H1 (cell line): ENCODE measurements at regions not wholly inside any gene's neighbourhood (a gene's known extent, or its start where the extent isn't known, plus 50 kb on each side); places are given as distances from the start of the nearest gene placed in this dataset.

Source experiments
- CTCF ChIA-PET: fragments of 300-600 bp; sonication (Branson Sonifier 250); formaldehyde crosslinking; loops from one replicate; lab custom pipeline; 2021; ENCODE audit not compliant: partially characterized antibody; lab: Charles Lee
- POLR2A ChIA-PET: fragments of 300-600 bp; sonication (Branson Sonifier 250); formaldehyde crosslinking; loops from one replicate; lab custom pipeline; 2021; ENCODE audit warnings: inconsistent platforms; ENCODE audit not compliant: partially characterized antibody; lab: Charles Lee
- DNase-seq, 2 experiments: peaks; one replicate each; pipeline versions ENCODE4 v3.0.0 to v3.0.0-alpha.2; 2010 to 2022; ENCODE audit warnings: low spot score in 2 of 2, low read depth in 1 of 2, mixed read lengths in 1 of 2
- FAIRE-seq: peaks from 2 replicates; lab custom pipeline; 2011; peaks lifted over from hg19 to GRCh38; lab: Jason Lieb, UNC
- H2AFZ ChIP-seq: 2 replicates; pipeline ENCODE4 v1.8.1; 2012; ENCODE audit warnings: low read length, inconsistent platforms
- H2AK5ac ChIP-seq: 2 replicates; pipeline ENCODE4 v1.6.1; 2013; ENCODE audit warnings: low read depth, low read length
- H2BK120ac ChIP-seq: replicated peaks from 2 replicates; pipeline ENCODE3; 2013; ENCODE audit warnings: low read depth, low read length, inconsistent platforms
- H2BK12ac ChIP-seq: 2 replicates; pipeline ENCODE4 v1.6.1; 2013; ENCODE audit warnings: low read depth, low read length
- H2BK15ac ChIP-seq: 2 replicates; pipeline ENCODE4 v1.6.1; 2013; ENCODE audit warnings: low read length
- H2BK20ac ChIP-seq: 2 replicates; pipeline ENCODE4 v1.6.1; 2013; ENCODE audit warnings: low read length
- H2BK5ac ChIP-seq: 2 replicates; pipeline ENCODE4 v1.6.1; 2013; ENCODE audit warnings: low read depth, low read length
- H3K14ac ChIP-seq: 2 replicates; pipeline ENCODE4 v1.6.1; 2013; ENCODE audit warnings: inconsistent platforms; ENCODE audit not compliant: insufficient read length
- H3K18ac ChIP-seq: 2 replicates; pipeline ENCODE4 v1.6.1; 2013; ENCODE audit warnings: low read length; ENCODE audit errors: extremely low read depth
- H3K23ac ChIP-seq: 2 replicates; pipeline ENCODE4 v1.6.1; 2013; ENCODE audit warnings: inconsistent platforms; ENCODE audit not compliant: insufficient read length
- H3K23me2 ChIP-seq: 2 replicates; pipeline ENCODE4 v1.6.1; 2013; ENCODE audit warnings: low read depth, low read length
- H3K27ac ChIP-seq: 2 replicates; pipeline ENCODE4 v1.6.1; 2011; ENCODE audit warnings: low read depth, low read length, inconsistent platforms
- H3K27me3 ChIP-seq, 4 experiments: replicated peaks in 1 of 4; 1 replicate in 1 of 4; 2 replicates in 3 of 4; pipeline versions ENCODE4 v1.6.1 to v1.8.1; 2011 to 2013; ENCODE audit warnings: low read length in 3 of 4, mild to moderate bottlenecking in 3 of 4, inconsistent platforms in 2 of 4, mixed read lengths in 2 of 4, moderate library complexity in 1 of 4; ENCODE audit not compliant: control insufficient read depth in 3 of 4, insufficient read depth in 3 of 4; ENCODE audit errors: extremely low read depth in 1 of 4
- H3K36me3 ChIP-seq, 4 experiments: 2 replicates each; pipeline versions ENCODE4 v1.6.1 to v1.8.1; 2011 to 2013; ENCODE audit warnings: mild to moderate bottlenecking in 4 of 4, low read length in 3 of 4, moderate library complexity in 2 of 4, control low read depth in 1 of 4, inconsistent platforms in 1 of 4; ENCODE audit not compliant: insufficient read depth in 4 of 4, control insufficient read depth in 2 of 4
- H3K4ac ChIP-seq: replicated peaks from 2 replicates; pipeline ENCODE3; 2013; ENCODE audit warnings: low read length, low read depth, mixed read lengths, inconsistent platforms; ENCODE audit not compliant: insufficient read length
- H3K4me1 ChIP-seq, 4 experiments: replicated peaks in 1 of 4; 1 replicate in 1 of 4; 2 replicates in 3 of 4; pipeline versions ENCODE4 v1.6.1 to v1.8.1; 2011 to 2013; ENCODE audit warnings: low read length in 3 of 4, inconsistent platforms in 2 of 4, mixed read lengths in 1 of 4; ENCODE audit not compliant: insufficient read depth in 4 of 4, control insufficient read depth in 3 of 4
- H3K4me2 ChIP-seq, 2 experiments: 2 replicates each; pipeline versions ENCODE4 v1.6.1 to v1.8.1; 2011 to 2013; ENCODE audit warnings: low read depth in 2 of 2, low read length in 2 of 2, control low read depth in 1 of 2, inconsistent platforms in 1 of 2, mild to moderate bottlenecking in 1 of 2; ENCODE audit not compliant: insufficient read depth in 1 of 2
- H3K4me3 ChIP-seq, 4 experiments: fragments of 200-600, 300-600 bp in 1 of 4; sonication (generic), shearing (Covaris generic), sonication (Bioruptor Twin) in 1 of 4; 2 replicates each; pipeline versions ENCODE4 v1.5.1 to v1.8.1; 2011 to 2016; ENCODE audit warnings: low read length in 4 of 4, low read depth in 3 of 4, control low read depth in 2 of 4, inconsistent platforms in 2 of 4, mild to moderate bottlenecking in 2 of 4, mixed read lengths in 1 of 4, moderate library complexity in 1 of 4; ENCODE audit not compliant: insufficient read depth in 2 of 4; ENCODE audit errors: extremely low read depth in 1 of 4
- H3K56ac ChIP-seq: replicated peaks from 2 replicates; pipeline ENCODE3; 2013; ENCODE audit warnings: low read depth, mild to moderate bottlenecking, mixed read lengths, low read length, inconsistent platforms; ENCODE audit not compliant: insufficient read length
- H3K79me1 ChIP-seq: 2 replicates; pipeline ENCODE4 v1.6.1; 2013; ENCODE audit warnings: low read depth, low read length, control low read depth
- H3K79me2 ChIP-seq, 2 experiments: 2 replicates each; pipeline versions ENCODE4 v1.6.1 to v1.8.1; 2012 to 2013; ENCODE audit warnings: low read length in 2 of 2, mild to moderate bottlenecking in 2 of 2, inconsistent platforms in 1 of 2; ENCODE audit not compliant: insufficient read depth in 2 of 2, control insufficient read depth in 1 of 2
- H3K9ac ChIP-seq, 4 experiments: replicated peaks in 1 of 4; 1 replicate in 1 of 4; 2 replicates in 3 of 4; pipeline versions ENCODE4 v1.6.1 to v1.8.1; 2011 to 2013; ENCODE audit warnings: low read depth in 3 of 4, low read length in 3 of 4, control low read depth in 2 of 4, mild to moderate bottlenecking in 2 of 4, moderate library complexity in 2 of 4, inconsistent platforms in 1 of 4; ENCODE audit errors: extremely low read depth in 1 of 4
- H3K9me3 ChIP-seq, 2 experiments: 2 replicates each; pipeline versions ENCODE4 v1.6.1 to v1.8.1; 2012 to 2013; ENCODE audit warnings: mild to moderate bottlenecking in 2 of 2, moderate library complexity in 2 of 2, control low read depth in 1 of 2, inconsistent platforms in 1 of 2, low read depth in 1 of 2, low read length in 1 of 2, mixed read lengths in 1 of 2; ENCODE audit not compliant: insufficient read depth in 2 of 2
- H4K20me1 ChIP-seq, 2 experiments: replicated peaks in 1 of 2; 2 replicates each; pipeline versions ENCODE3 to v1.8.1; 2011 to 2013; ENCODE audit warnings: inconsistent platforms in 2 of 2, low read length in 2 of 2, mild to moderate bottlenecking in 1 of 2; ENCODE audit not compliant: insufficient read depth in 2 of 2, control insufficient read depth in 1 of 2
- H4K5ac ChIP-seq: 2 replicates; pipeline ENCODE4 v1.6.1; 2013; ENCODE audit warnings: low read length, low read depth, mixed read lengths, inconsistent platforms; ENCODE audit not compliant: insufficient read length
- H4K8ac ChIP-seq: 2 replicates; pipeline ENCODE4 v1.8.0; 2013; ENCODE audit warnings: mild to moderate bottlenecking, moderate library complexity, low read length, inconsistent platforms; ENCODE audit not compliant: insufficient read depth; ENCODE audit errors: extremely low read depth
- H4K91ac ChIP-seq: replicated peaks from 2 replicates; pipeline ENCODE3; 2013; ENCODE audit warnings: low read length, mixed read lengths, inconsistent platforms; ENCODE audit not compliant: insufficient read length
- EZH2 ChIP-seq: fragments of 200-600 bp; sonication (generic); IDR thresholded peaks from 2 replicates; pipeline ENCODE4 v1.7.1; 2012; ENCODE audit warnings: low read depth, mild to moderate bottlenecking, moderate library complexity, low read length, inconsistent platforms; ENCODE audit not compliant: severe bottlenecking
- JUND ChIP-seq: IDR thresholded peaks from 2 replicates; pipeline ENCODE4 v1.6.1; 2011; ENCODE audit warnings: mild to moderate bottlenecking, improper control_type of control experiment, low read length
- RAD21 ChIP-seq, 2 experiments: IDR thresholded peaks in 1 of 2; conservative IDR thresholded peaks in 1 of 2; 2 replicates each; pipeline ENCODE4 v1.6.1; 2011; ENCODE audit warnings: low read depth in 2 of 2, low read length in 2 of 2, improper control_type of control experiment in 1 of 2, inconsistent platforms in 1 of 2, mild to moderate bottlenecking in 1 of 2, moderate library complexity in 1 of 2
- SP4 ChIP-seq: IDR thresholded peaks from 2 replicates; pipeline ENCODE4 v1.6.1; 2012; ENCODE audit warnings: low read length, inconsistent platforms
- TBP ChIP-seq: IDR thresholded peaks from 2 replicates; pipeline ENCODE4 v1.6.1; 2011; ENCODE audit warnings: low read depth, low read length, improper control_type of control experiment
- YY1 ChIP-seq: IDR thresholded peaks from 2 replicates; pipeline ENCODE4 v1.6.1; 2011; ENCODE audit warnings: low read depth, mild to moderate bottlenecking, low read length
- WGBS, 2 experiments: shearing (Covaris generic) in 1 of 2; methylation state at CpG; one replicate each; pipeline versions ENCODE4 v1.1.6 to v1.1.7; 2013 to 2015; ENCODE audit warnings: low lambda C conversion rate in 2 of 2, mixed read lengths in 2 of 2, inconsistent platforms in 1 of 2, low coverage in 1 of 2, missing lambda C conversion rate in 1 of 2; ENCODE audit not compliant: insufficient replicate concordance in 2 of 2, insufficient coverage in 1 of 2, insufficient read length in 1 of 2; ENCODE audit errors: extremely low coverage in 1 of 2, missing lambda C conversion rate in 1 of 2; 5-methylcytosine and 5-hydroxymethylcytosine counted together
- TF ChIP-seq, protein P1 (sequence below), 3 experiments: IDR thresholded peaks; 1 replicate in 2 of 3; 2 replicates in 1 of 3; pipeline versions ENCODE4 v1.5.1 to v1.6.1; 2011; ENCODE audit warnings: low read length in 3 of 3, mild to moderate bottlenecking in 3 of 3, inconsistent platforms in 2 of 3, low read depth in 1 of 3, moderate library complexity in 1 of 3; ENCODE audit not compliant: insufficient read depth in 1 of 3; ENCODE audit errors: control extremely low read depth in 1 of 3

DNA sequence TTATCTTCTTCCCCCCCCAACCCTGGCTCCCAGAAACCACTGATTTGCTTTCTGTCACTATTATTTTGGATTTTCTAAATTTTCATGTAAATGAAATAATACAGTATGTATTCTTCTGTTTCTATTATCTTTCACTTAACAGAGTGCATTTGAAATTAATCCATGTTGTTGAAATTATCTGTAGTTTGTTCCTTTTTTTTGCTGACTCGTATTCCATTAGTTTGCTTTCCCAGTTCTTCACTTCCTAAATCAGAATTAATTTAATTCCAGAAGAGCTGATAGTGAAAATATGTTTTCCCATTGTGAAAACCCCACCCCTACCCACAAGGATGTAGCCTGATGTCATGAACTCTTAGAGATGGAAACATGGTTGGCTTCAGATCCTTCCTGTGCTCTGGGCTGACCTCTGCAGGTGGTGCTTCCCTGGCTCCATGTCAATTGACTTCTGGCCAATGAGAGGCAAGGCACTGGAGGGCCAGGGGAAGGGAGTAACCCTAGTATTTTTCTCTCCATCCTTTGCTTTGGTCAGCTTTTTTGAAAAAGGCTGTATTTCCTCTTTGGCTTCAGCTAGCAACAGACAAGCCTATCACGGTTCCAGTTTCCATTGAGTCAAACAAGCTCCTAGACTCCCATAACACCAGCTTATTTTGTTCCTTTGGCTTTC is 244.4 kb upstream of the HSF2 start:
- DNase-seq (no peak), FAIRE-seq (peak; percentile 45)
- Histone ChIP-seq H2BK120ac (no peak overlapping the region), H2BK12ac (no peak overlapping the region), H3K9ac (no peak overlapping the region), H2AK5ac (no peak overlapping the region), H2BK5ac (no peak overlapping the region), H4K91ac (no peak overlapping the region), H3K27me3 (no peaks in the 10 kb centered on the region), H3K23me2 (no peaks in the 10 kb centered on the region), H2BK20ac (no peak overlapping the region), H3K27ac (no peak overlapping the region), H4K5ac (no peak overlapping the region), H3K56ac (no peak overlapping the region), H4K20me1 (no peaks in the 10 kb centered on the region), H3K4me3 (no peak overlapping the region), H3K18ac (no peak overlapping the region), H3K79me2 (no peaks in the 10 kb centered on the region), H3K79me1 (no peaks in the 10 kb centered on the region), H2AFZ (no peak overlapping the region), H3K23ac (no peak overlapping the region), H2BK15ac (no peak overlapping the region), H4K8ac (no peak overlapping the region), H3K4me1 (peaks cover 0 to 6% (median 2%) of the 10 kb centered on the region in 4 experiments; a peak in 1 of 7 replicates), H3K9me3 (no peaks in the 10 kb centered on the region), H3K4me2 (no peak overlapping the region), H3K36me3 (no peaks in the 10 kb centered on the region), H3K4ac (no peak overlapping the region), H3K14ac (no peak overlapping the region)
- CTCF ChIA-PET = interaction anchor here (0.7 kb wide), 2 partner anchors 10 to 12 kb away, joined by 3 to 5 read pairs; no protein-coding TSS in a partner anchor
- 91% methylated on average over 2 of the region's 2 CpGs; no CpG with 5 or more reads in 1 of the 2 experiments for WGBS, 2 experiments
- POLR2A ChIA-PET = no interaction called here
- TF ChIP-seq EZH2 (no peak), SP4 (no peak), RAD21 (IDR thresholded peaks at IDR 0.05 in 1 of 2, conservative IDR thresholded peaks at IDR 0.05 in 1 of 2; ENCODE audit: low read depth in 2 of 2, low read length in 2 of 2) (peak; percentile 16 to 23; a peak in 2 of 4 replicates), TBP (no peak), JUND (no peak), YY1 (no peak)
- TF ChIP-seq, protein P1, sequence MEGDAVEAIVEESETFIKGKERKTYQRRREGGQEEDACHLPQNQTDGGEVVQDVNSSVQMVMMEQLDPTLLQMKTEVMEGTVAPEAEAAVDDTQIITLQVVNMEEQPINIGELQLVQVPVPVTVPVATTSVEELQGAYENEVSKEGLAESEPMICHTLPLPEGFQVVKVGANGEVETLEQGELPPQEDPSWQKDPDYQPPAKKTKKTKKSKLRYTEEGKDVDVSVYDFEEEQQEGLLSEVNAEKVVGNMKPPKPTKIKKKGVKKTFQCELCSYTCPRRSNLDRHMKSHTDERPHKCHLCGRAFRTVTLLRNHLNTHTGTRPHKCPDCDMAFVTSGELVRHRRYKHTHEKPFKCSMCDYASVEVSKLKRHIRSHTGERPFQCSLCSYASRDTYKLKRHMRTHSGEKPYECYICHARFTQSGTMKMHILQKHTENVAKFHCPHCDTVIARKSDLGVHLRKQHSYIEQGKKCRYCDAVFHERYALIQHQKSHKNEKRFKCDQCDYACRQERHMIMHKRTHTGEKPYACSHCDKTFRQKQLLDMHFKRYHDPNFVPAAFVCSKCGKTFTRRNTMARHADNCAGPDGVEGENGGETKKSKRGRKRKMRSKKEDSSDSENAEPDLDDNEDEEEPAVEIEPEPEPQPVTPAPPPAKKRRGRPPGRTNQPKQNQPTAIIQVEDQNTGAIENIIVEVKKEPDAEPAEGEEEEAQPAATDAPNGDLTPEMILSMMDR (IDR thresholded peaks at IDR 0.05; ENCODE audit: control extremely low read depth in 1 of 3, insufficient read depth in 1 of 3, low read depth in 1 of 3, low read length in 3 of 3) = peak; percentile 12 to 32 (median 31); a peak in 3 of 4 replicates
